HEK293T (cell line): ENCODE measurements at regions not wholly inside any gene's neighbourhood (a gene's known extent, or its start where the extent isn't known, plus 50 kb on each side); places are given as distances from the start of the nearest gene placed in this dataset.

Experiments used
- CTCF ChIA-PET: fragments of 350-600 bp; formaldehyde crosslinking; extraction: SDS; loops from one replicate; lab custom pipeline; 2021; ENCODE audit warnings: antibody characterized with exemption, inconsistent platforms; lab: Yijun Ruan, JAX
- POLR2A ChIA-PET: fragments of 350-600 bp; formaldehyde crosslinking; extraction: SDS; loops from one replicate; lab custom pipeline; 2020; ENCODE audit warnings: antibody characterized with exemption, inconsistent platforms; lab: Yijun Ruan, JAX
- DNase-seq: peaks from one replicate; pipeline ENCODE4 v3.0.0; 2012; ENCODE audit warnings: mixed read lengths; ENCODE audit errors: extremely low spot score
- ARNT ChIP-seq: fragments of 450-650 bp; IDR thresholded peaks from 2 replicates; pipeline ENCODE4 v1.6.1; 2017; ENCODE audit warnings: mild to moderate bottlenecking
- BHLHE40 ChIP-seq: fragments of 450-650 bp; IDR thresholded peaks from 2 replicates; pipeline ENCODE4 v1.6.1; 2016; ENCODE audit warnings: mild to moderate bottlenecking, moderate library complexity, borderline replicate concordance
- CTBP1 ChIP-seq: fragments of 450-650 bp; IDR thresholded peaks from 2 replicates; pipeline ENCODE4 v1.6.1; 2016; ENCODE audit warnings: borderline replicate concordance
- ELF4 ChIP-seq: fragments of 450-650 bp; IDR thresholded peaks from 2 replicates; pipeline ENCODE4 v1.6.1; 2017; ENCODE audit warnings: antibody characterized with exemption
- FOXA1 ChIP-seq: fragments of 450-650 bp; IDR thresholded peaks from 2 replicates; pipeline ENCODE4 v1.6.1; 2016; ENCODE audit warnings: mild to moderate bottlenecking
- FOXK2 ChIP-seq: fragments of 450-650 bp; IDR thresholded peaks from 2 replicates; pipeline ENCODE4 v1.6.1; 2016; ENCODE audit warnings: mild to moderate bottlenecking
- FOXM1 ChIP-seq: fragments of 450-650 bp; IDR thresholded peaks from 2 replicates; pipeline ENCODE4 v1.6.1; 2017; ENCODE audit warnings: mild to moderate bottlenecking, borderline replicate concordance
- HDGF ChIP-seq: fragments of 450-650 bp; IDR thresholded peaks from 2 replicates; pipeline ENCODE4 v1.6.1; 2017; ENCODE audit warnings: antibody characterized with exemption, borderline replicate concordance
- L3MBTL2 ChIP-seq: fragments of 450-650 bp; conservative IDR thresholded peaks from 2 replicates; pipeline ENCODE4 v1.6.1; 2016; ENCODE audit warnings: mild to moderate bottlenecking
- LEF1 ChIP-seq: fragments of 450-650 bp; IDR thresholded peaks from 2 replicates; pipeline ENCODE4 v1.6.1; 2017; ENCODE audit warnings: mild to moderate bottlenecking, borderline replicate concordance
- NFRKB ChIP-seq: fragments of 450-650 bp; IDR thresholded peaks from 2 replicates; pipeline ENCODE4 v1.6.1; 2016; ENCODE audit warnings: mild to moderate bottlenecking, moderate library complexity
- SP1 ChIP-seq: fragments of 450-650 bp; IDR thresholded peaks from 2 replicates; pipeline ENCODE4 v1.6.1; 2017
- SUZ12 ChIP-seq: fragments of 450-650 bp; IDR thresholded peaks from 2 replicates; pipeline ENCODE4 v1.6.1; 2016; ENCODE audit warnings: mild to moderate bottlenecking
- TARDBP ChIP-seq: fragments of 450-650 bp; IDR thresholded peaks from 2 replicates; pipeline ENCODE4 v1.6.1; 2016
- ZNF384 ChIP-seq: fragments of 450-650 bp; IDR thresholded peaks from 2 replicates; pipeline ENCODE4 v1.6.1; 2016
- TF ChIP-seq, protein P1 (sequence below): fragments of 450-650 bp; IDR thresholded peaks from 2 replicates; pipeline ENCODE4 v1.6.1; 2016

DNA sequence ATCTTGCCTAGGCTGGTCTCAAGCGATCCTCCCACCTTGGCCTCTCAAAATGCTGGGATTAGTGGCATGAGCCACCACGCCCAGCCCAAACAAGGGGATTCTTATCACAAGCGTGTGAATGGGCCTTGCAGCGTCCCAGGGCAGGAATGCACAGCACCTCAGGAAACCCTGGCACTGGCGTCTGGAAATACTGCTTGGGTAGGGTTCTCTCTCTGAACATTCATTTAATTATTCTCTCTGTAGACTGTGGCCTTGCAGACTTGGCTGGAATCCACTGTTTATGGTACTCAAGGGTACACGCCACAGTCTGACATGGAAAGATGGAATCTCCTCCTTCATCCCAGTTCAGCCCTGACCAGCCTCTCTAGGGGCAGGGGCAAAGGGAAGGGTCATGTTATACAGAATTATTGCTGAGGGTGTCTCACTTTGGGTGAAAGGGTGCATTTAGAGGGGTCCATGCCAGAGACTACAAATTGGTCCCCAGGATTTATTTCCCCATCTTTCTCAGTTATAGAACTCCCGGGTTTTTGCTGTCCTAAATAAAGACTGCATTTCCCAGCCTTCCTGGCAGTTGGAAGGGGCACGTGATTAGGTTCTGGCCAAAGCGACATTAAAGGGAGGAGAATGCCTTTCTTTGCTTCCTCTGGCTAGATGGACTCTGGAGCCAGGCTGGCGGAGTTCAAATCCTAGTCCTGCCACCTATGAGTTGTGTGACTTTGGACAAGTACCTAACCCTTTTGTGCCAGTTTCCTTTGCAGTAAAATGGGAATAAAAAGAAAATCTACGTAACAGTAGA is 147.2 kb upstream of the HAAO start:
- CTCF ChIA-PET, result no interaction called here
- no peak for DNase-seq
- POLR2A ChIA-PET, result no interaction called here
- TF ChIP-seq BHLHE40 (no peak), FOXA1 (no peak), SUZ12 (no peak), CTBP1 (no peak), LEF1 (no peak), ARNT (no peak), FOXK2 (no peak), ZNF384 (no peak), NFRKB (no peak), SP1 (no peak), L3MBTL2 (no peak), FOXM1 (no peak), TARDBP (no peak), HDGF (no peak)
- TF ChIP-seq, protein P1, sequence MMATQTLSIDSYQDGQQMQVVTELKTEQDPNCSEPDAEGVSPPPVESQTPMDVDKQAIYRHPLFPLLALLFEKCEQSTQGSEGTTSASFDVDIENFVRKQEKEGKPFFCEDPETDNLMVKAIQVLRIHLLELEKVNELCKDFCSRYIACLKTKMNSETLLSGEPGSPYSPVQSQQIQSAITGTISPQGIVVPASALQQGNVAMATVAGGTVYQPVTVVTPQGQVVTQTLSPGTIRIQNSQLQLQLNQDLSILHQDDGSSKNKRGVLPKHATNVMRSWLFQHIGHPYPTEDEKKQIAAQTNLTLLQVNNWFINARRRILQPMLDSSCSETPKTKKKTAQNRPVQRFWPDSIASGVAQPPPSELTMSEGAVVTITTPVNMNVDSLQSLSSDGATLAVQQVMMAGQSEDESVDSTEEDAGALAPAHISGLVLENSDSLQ, result no peak

DNA sequence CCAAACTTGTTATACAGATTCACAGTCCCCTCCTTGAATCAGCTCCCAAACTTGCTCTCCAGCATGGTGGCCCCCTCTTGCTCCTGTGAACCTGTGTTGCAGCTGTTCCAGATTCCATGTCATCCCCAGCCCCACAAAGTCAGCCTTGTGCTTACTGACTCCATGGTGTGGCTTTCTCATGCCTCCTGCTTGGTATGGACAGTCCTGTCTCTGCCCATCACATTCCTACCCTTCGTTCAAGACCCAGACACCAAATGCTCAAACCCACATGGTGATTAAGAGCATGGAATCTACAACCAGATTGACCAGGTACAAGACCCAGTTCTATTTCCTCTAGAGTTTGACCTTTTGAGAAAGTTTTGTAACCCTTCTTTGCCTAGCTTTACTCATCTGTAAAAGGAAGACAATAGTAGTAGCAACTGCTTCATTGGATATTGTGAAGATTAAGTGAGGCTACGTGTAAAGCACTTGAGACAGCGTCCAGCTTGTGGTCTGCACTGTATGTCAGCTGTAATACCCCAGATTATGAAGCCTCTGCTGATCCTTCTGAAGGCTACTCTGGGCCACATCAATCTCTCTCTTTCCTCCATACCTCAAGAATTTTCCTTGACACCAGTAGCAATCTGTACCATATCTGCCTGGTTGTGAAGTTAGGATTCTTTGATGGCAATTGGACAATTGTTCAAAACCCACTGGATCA is 146.4 kb upstream of the HAAO start:
- no peak for DNase-seq
- ChIA-PET CTCF (no interaction called here), POLR2A (no interaction called here)
- no peak for TF ChIP-seq TARDBP
- TF ChIP-seq ARNT, result no peak
- no peak for TF ChIP-seq L3MBTL2
- no peak for TF ChIP-seq FOXK2
- no peak for TF ChIP-seq FOXA1
- no peak for TF ChIP-seq CTBP1
- no peak for TF ChIP-seq SUZ12
- no peak for TF ChIP-seq HDGF
- no peak for TF ChIP-seq FOXM1
- TF ChIP-seq NFRKB, result no peak
- TF ChIP-seq SP1, result no peak
- no peak for TF ChIP-seq BHLHE40
- no peak for TF ChIP-seq ZNF384

DNA sequence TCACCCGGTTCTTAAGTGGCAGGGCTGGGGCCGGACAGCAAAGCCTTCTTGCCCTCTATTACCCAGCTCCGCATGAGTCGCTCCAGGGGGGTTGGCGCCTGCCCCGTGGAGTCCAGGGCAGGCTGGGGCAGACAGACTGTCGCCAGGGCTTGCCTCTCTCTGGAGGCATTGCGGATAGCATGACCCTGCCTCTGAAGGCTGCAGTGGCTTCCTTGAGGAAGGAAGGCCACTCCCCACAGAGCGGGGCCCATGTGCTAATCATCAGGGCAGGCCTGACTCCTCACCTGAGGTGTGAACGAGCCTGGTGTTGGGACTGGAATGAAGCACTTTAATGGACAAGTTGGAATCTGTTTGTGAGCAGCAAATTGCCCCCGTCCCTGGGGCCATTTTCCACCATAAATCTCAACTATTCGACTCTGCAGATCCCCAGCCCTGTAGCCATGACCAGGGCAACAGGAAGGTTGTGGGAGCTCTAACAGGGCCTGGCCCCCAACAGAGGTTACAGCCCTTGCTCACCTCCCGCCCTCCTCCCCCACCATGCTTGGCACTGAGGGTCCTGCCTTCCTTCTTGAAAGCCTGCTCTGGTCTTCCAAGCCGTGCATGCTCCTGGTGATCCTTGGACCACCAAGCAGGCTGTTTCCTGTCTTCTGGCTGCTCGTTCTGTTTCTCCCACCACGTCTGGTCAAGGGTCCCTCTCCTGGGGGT is 144.9 kb upstream of the HAAO start:
- POLR2A ChIA-PET, result no interaction called here
- no peak for TF ChIP-seq ELF4
- no peak for TF ChIP-seq SP1
- no peak for TF ChIP-seq FOXK2
- TF ChIP-seq L3MBTL2, result peak; percentile 65; the same call in 1 of the 2 replicates
- DNase-seq, result no peak
- CTCF ChIA-PET, result no interaction called here

DNA sequence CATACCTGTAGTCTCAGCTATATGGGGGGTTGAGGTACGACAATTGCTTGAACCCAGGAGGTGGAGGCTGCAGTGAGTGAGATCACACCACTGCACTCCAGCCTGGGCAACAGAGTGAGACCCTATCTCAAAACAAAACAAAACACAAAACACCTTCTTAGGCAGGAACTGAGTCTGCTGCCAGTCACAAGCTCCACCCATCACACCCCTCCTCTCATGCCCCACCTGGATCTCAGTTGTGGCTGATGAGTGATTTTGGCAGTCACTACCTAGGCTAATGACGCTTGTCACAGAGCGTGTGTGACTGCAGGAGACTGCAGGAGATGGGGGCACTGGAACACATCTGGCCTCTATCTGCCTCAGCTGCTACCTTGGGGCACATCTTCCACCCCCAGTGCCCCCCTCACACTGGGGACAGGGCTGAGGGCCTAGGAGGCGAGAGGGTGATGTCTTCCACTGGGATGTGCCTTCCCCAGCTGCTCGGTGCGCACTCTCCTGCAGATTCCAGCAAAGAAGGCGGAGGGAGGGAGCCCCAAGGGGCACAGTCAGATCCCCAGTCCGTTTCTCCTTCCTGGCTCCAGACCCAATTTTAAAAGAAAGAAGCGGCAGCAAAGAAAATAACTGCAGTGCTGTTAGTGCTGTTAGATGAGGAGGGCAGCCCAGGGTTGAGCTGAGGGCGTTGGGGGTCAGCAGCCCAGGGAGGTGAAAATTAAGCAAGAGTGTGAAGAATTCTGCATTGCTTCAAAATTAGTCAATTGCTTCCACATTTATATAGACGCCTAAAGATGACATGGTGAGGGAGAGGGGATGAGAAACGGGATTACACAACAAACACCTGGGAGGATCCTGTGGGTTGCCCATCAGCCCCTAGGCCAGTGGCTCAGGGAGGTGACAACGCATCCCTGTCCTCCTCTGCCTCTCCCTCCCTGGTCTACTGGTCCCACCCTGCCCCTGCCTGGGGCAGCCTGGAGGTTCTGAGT is 143.6 kb upstream of the HAAO start:
- DNase-seq, result no peak
- TF ChIP-seq NFRKB (no peak), HDGF (no peak), SP1 (no peak), TARDBP (no peak), ELF4 (no peak), FOXM1 (no peak)
- POLR2A ChIA-PET, result no interaction called here
- CTCF ChIA-PET, result interaction anchor here (0.6 kb wide), 1 partner anchor 12 kb away, joined by 3 read pairs; no protein-coding TSS in a partner anchor

DNA sequence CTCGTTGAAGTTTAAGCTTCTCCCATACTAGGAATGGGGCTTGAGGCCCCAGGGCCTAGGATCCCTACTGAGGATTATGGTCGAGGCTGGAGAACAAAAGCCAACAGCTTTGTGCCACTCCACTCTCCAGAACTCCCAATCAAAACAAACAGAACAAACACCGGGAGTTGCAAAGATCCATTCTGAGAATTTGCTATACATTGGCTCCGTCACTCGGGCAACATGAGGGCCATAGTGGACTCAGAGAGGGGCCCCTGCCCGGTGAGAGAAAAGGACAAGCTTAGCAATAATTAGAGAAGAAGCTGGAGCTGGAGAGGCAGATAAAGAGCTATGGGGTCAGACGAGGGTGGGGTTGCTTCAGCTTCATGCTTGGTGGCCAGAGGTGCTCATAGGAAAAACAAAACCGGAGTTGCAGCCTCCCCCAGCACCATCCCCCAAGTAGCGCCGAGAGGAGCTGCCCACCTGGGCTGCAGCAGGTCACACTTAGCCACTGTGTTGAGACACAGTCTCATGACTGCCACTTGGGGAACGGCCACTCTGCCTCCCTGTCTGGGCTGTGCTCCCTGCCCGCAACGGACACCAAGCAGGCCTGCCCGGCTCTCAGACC is 142.3 kb upstream of the HAAO start:
- TF ChIP-seq ELF4 (no peak), ZNF384 (no peak), CTBP1 (no peak), FOXK2 (no peak), LEF1 (no peak), L3MBTL2 (peak; percentile 39; the same call in 1 of the 2 replicates), FOXM1 (no peak), SUZ12 (no peak)
- POLR2A ChIA-PET, result no interaction called here
- DNase-seq, result no peak
- CTCF ChIA-PET, result no interaction called here

DNA sequence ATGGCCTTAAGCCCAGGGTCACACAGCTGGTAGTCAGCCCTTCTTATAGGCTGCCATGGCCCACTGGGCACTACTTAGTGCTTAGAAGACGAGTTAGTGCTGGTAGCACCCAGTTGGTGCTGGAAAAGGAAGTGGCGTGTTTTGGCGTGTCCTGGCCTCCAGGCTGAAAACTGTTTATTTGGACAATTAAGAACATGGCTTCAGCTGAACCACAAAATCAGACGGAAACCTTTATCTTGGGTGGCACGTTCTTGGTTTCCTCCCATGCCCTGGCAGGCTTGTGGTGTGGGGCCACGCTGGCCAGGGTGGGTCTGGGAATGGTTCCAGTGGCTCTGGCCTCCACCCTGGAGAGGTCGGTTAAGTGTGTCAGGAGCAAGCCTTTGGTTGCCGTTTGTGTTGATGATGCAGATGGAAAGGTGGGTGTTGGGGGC is 141.5 kb upstream of the HAAO start:
- ChIA-PET CTCF (no interaction called here), POLR2A (no interaction called here)
- no peak for TF ChIP-seq SUZ12
- DNase-seq, result no peak
